ENCODE measurements at regions not wholly inside any gene's neighbourhood (a gene's known extent, or its start where the extent isn't known, plus 50 kb on each side); places are given as distances from the start of the nearest gene placed in this dataset.
A peak's percentile ranks its signal among the peaks of the same experiment; 100 is the strongest.

DNA sequence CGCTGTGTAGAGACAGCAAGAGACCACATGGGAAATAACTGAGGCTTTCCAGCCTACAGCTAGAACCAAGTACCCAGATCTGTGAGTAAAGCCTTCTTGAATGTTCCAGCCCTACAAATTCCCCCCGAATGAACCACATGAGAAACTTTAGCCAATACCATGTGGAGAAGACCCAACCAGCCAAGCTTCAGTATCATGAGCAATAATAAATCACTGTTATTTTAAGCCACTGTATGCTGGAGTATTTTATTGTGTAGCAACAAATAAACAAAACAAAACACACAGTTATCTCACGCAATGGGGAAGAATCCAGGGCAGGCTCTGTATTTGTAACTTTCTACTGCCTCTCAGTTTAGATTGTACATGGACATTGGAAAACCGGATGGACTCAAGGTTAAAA lies 426.2 kb downstream of the CDH11 start:
- TF ChIP-seq, protein P1, sequence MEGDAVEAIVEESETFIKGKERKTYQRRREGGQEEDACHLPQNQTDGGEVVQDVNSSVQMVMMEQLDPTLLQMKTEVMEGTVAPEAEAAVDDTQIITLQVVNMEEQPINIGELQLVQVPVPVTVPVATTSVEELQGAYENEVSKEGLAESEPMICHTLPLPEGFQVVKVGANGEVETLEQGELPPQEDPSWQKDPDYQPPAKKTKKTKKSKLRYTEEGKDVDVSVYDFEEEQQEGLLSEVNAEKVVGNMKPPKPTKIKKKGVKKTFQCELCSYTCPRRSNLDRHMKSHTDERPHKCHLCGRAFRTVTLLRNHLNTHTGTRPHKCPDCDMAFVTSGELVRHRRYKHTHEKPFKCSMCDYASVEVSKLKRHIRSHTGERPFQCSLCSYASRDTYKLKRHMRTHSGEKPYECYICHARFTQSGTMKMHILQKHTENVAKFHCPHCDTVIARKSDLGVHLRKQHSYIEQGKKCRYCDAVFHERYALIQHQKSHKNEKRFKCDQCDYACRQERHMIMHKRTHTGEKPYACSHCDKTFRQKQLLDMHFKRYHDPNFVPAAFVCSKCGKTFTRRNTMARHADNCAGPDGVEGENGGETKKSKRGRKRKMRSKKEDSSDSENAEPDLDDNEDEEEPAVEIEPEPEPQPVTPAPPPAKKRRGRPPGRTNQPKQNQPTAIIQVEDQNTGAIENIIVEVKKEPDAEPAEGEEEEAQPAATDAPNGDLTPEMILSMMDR (conservative IDR thresholded peaks at IDR 0.05; ENCODE audit: control insufficient read depth, insufficient read depth, low read depth, low read length), result no peak
- peak; percentile 7 for DNase-seq (ENCODE audit: low read depth)
- no peak overlapping the region for H3K4me3 ChIP-seq (ENCODE audit: control insufficient read depth, low read depth, low read length)

DNA sequence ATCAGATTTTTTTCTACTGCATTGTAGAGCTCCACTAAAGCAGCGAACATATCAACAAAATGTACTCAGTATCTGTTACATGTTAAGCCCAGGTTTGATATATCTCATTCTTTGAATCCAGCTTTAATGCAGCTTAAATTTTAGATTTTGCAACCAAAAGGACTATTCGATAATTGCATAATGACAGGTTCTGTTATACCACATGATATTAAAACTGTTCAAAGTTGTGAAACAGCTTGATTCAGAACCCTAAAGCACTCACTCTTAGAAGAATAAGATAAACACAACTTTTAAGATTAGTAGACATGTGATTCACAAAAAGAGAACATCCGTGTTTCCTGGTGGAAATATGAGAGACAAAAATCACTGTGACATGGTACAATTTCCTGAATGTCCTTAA lies 427.9 kb downstream of the CDH11 start:
- TF ChIP-seq, protein P1 (conservative IDR thresholded peaks at IDR 0.05; ENCODE audit: control insufficient read depth, insufficient read depth, low read depth, low read length), result no peak
- H3K4me3 ChIP-seq (ENCODE audit: control insufficient read depth, low read depth, low read length), result no peak overlapping the region
- DNase-seq (ENCODE audit: low read depth), result peak; percentile 3

DNA sequence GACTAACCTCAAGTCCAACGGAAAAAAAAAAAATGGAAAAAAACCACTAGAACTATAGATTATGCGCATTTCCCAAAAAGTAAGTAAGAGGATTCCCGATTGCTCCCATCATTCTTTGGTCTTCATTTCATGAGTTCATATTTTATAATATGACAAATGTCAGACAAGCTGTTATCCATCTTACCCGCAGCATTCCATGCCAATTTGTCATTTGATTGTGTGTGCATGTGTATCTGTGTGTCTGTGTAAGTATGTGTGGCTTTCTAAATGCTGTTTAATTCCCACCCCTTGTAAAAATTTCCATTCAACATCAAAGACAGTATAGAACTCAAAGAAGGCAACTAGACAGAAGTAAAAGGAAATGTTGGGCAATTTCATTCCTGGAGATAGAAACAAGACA lies 434.1 kb downstream of the CDH11 start:
- DNase-seq (ENCODE audit: low read depth), result no peak
- TF ChIP-seq, protein P1 (conservative IDR thresholded peaks at IDR 0.05; ENCODE audit: control insufficient read depth, insufficient read depth, low read depth, low read length), result no peak
- H3K4me3 ChIP-seq (ENCODE audit: control insufficient read depth, low read depth, low read length), result no peak overlapping the region

DNA sequence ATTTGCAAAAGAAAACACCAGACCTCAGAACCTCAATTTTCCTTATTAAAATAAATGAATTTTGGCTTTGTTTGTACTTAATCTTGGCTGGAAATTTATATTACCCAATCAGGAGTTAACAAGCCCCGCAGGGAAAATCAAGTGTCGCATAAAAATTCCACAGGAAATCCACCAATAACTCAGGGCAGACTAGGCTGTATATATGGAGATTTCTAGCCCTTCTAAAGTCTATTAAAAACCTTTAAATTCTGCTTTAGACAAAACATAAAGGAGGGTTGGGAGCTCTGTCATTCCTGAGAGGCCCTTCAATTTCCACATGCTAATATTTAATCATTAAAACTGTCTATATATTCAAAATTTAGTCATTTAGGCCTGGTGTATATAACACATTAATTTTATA lies 434.7 kb downstream of the CDH11 start:
- H3K4me3 ChIP-seq (ENCODE audit: control insufficient read depth, low read depth, low read length), result no peak overlapping the region
- TF ChIP-seq, protein P1 (conservative IDR thresholded peaks at IDR 0.05; ENCODE audit: control insufficient read depth, insufficient read depth, low read depth, low read length), result no peak
- no peak for DNase-seq (ENCODE audit: low read depth)

DNA sequence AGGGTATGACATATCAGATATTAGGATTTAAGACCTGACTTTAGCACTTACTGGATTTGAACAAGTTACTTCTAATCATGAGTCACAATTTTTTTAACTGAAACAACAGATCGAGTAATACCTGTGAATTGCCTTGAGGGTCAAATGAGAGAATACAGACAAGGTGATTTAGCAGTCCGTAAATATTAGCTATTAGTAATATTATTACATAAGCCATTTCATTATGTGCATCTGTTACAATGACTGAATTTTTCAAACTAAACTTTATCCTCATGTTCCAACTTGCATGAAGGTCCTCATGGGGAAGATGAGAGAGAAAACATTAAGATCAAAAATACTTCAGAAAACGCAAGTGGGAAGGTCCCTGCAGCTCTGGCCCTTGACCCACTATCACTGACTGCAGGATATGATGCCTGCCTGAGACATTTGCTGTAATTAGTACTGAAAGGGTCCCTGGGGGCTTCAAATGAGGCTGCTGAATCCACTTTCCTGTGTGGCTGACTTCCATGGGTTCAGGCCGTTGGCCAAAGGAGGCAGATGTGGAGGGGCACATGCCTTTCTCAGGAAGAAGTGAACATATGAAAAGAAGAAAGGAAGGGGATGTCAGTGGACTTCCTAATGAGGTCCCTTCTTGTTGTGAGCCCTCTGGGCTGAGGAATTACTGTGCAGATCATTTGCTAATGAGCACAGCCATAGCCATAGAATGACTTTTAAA lies 441.7 kb downstream of the CDH11 start:
- DNase-seq (ENCODE audit: low read depth), result peak; percentile 4
- TF ChIP-seq, protein P1 (conservative IDR thresholded peaks at IDR 0.05; ENCODE audit: control insufficient read depth, insufficient read depth, low read depth, low read length), result no peak
- H3K4me3 ChIP-seq (ENCODE audit: control insufficient read depth, low read depth, low read length), result no peak overlapping the region

DNA sequence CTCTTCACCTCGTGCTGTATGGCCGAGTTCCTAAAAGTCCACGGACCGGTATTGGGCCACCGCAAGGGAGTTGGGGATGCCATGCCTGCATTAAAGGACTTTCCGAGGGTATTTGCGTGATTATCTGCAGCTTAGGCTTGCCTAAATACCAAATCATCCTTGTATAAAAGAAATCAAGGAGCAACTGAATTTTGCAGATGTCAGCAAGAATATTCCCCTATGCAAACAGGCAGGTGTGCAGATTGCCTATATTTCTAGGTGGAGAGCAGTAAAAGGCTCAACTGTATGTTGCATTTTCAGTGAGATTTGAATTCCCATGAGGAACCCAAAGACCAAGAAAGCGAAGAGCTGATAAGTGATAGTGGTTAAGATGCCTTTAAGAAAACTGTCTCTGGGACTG lies 452.3 kb downstream of the CDH11 start:
- TF ChIP-seq, protein P1 (conservative IDR thresholded peaks at IDR 0.05; ENCODE audit: control insufficient read depth, insufficient read depth, low read depth, low read length), result no peak
- DNase-seq (ENCODE audit: low read depth), result no peak
- no peak overlapping the region for H3K4me3 ChIP-seq (ENCODE audit: control insufficient read depth, low read depth, low read length)
